HFF-Myc (cell line): ENCODE measurements at regions not wholly inside any gene's neighbourhood (a gene's known extent, or its start where the extent isn't known, plus 50 kb on each side); places are given as distances from the start of the nearest gene placed in this dataset.
"Not testable (repeated sequence)": the region's sequence is repeated elsewhere in the genome, so short reads cannot be mapped to it uniquely, and the experiment has no call there.

Experiments used
- DNase-seq: peaks from one replicate; pipeline ENCODE4 v3.0.0-alpha.2; 2011; ENCODE audit warnings: low read depth; ENCODE audit errors: extremely low read depth
- H3K4me3 ChIP-seq: replicated peaks from 2 replicates; pipeline ENCODE4 v1.5.1; 2011; ENCODE audit warnings: low read depth, mild to moderate bottlenecking, control low read depth, low read length
- CTCF ChIP-seq: IDR thresholded peaks from 2 replicates; pipeline ENCODE4 v1.5.1; 2012; ENCODE audit warnings: mild to moderate bottlenecking, low read depth, low read length, control low read depth; ENCODE audit errors: missing control alignments

- H3K4me3 ChIP-seq: no peak overlapping the region
- TF ChIP-seq CTCF: no peak
- no peak for DNase-seq
These were observed 84.2 kb upstream of the TMEM164 start for GRCh38 chrX:109918753-109919152.

GRCh38 chrX:109920325-109920724, 82.6 kb upstream of the TMEM164 start:
- H3K4me3 ChIP-seq: no peak overlapping the region
- DNase-seq: no peak
- no peak for TF ChIP-seq CTCF

GRCh38 chrX:109920868-109921267, 82.0 kb upstream of the TMEM164 start:
- H3K4me3 ChIP-seq: no peak overlapping the region
- TF ChIP-seq CTCF: no peak
- DNase-seq: no peak

- DNase-seq: no peak
- no peak for TF ChIP-seq CTCF
- no peak overlapping the region for H3K4me3 ChIP-seq
These were observed 80.7 kb upstream of the TMEM164 start for GRCh38 chrX:109922190-109922589.

- not testable (repeated sequence) for DNase-seq, H3K4me3 ChIP-seq
These were observed 77.9 kb upstream of the TMEM164 start for GRCh38 chrX:109925003-109925402.

- no peak for TF ChIP-seq CTCF
- no peak for DNase-seq
- H3K4me3 ChIP-seq: no peak overlapping the region
These were observed 77.3 kb upstream of the TMEM164 start for GRCh38 chrX:109925656-109926055.

GRCh38 chrX:109926118-109926517, 76.8 kb upstream of the TMEM164 start:
- no peak overlapping the region for H3K4me3 ChIP-seq
- no peak for DNase-seq
- no peak for TF ChIP-seq CTCF
